ENCODE measurements at regions not wholly inside any gene's neighbourhood (a gene's known extent, or its start where the extent isn't known, plus 50 kb on each side); places are given as distances from the start of the nearest gene placed in this dataset.

- no peak for TF ChIP-seq CTCF (IDR thresholded peaks at IDR 0.05)
- no peak for TF ChIP-seq POLR2AphosphoS5 (IDR thresholded peaks at IDR 0.05)
- no peak for TF ChIP-seq POLR2A (IDR thresholded peaks at IDR 0.05)
Observed at GRCh38 chr9:655875-656274, 185.6 kb upstream of the DMRT1 start.

Measured in prostate gland (tissue), 2 donors.